ENCODE measurements at regions not wholly inside any gene's neighbourhood (a gene's known extent, or its start where the extent isn't known, plus 50 kb on each side); places are given as distances from the start of the nearest gene placed in this dataset.

DNA sequence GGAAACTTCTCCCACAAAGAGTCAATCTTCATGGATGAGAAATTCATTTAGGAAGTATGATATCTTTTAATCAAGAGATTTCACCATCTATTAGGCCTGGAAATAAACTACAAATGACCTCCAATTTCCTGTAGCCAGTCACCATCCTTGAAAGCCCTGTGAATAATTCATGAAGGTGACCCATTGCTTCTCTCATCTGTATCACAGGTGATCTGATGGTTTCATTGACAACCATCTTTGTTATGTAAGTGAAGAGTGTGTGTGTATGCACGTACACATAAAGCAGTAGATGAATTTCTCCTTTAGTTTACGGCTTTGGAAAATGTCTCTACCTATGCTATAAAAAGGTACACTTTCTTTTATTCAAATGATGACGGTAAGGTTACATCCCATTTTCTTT is 644.1 kb upstream of the KLF4 start:
- Histone ChIP-seq H3K4me3 (no peak overlapping the region), H3K27ac (no peak overlapping the region)
- TF ChIP-seq, protein P1, sequence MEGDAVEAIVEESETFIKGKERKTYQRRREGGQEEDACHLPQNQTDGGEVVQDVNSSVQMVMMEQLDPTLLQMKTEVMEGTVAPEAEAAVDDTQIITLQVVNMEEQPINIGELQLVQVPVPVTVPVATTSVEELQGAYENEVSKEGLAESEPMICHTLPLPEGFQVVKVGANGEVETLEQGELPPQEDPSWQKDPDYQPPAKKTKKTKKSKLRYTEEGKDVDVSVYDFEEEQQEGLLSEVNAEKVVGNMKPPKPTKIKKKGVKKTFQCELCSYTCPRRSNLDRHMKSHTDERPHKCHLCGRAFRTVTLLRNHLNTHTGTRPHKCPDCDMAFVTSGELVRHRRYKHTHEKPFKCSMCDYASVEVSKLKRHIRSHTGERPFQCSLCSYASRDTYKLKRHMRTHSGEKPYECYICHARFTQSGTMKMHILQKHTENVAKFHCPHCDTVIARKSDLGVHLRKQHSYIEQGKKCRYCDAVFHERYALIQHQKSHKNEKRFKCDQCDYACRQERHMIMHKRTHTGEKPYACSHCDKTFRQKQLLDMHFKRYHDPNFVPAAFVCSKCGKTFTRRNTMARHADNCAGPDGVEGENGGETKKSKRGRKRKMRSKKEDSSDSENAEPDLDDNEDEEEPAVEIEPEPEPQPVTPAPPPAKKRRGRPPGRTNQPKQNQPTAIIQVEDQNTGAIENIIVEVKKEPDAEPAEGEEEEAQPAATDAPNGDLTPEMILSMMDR (IDR thresholded peaks at IDR 0.05), result no peak
- DNase-seq (ENCODE audit: low spot score), result no peak

DNA sequence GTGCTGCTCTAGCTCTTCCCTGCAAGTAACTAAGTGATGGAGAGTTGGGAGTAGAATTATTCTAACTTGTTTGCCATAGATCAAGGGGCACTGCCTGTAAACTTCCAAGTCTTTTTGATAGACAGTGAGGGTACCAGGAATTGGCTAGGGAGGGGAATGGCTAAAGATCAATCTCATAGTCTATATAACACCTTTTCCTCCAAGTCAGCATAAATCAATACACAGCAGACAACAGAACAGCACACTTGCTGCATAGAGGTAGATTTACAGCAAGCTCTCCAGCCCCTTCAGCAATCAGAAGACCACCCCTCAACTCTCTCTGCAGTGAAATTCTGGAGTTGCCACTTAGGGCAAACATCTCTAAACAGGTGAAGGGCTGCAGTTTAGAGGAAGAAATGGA is 643.5 kb upstream of the KLF4 start:
- TF ChIP-seq, protein P1 (IDR thresholded peaks at IDR 0.05), result no peak
- Histone ChIP-seq H3K27ac (no peak overlapping the region), H3K4me3 (no peak overlapping the region)
- DNase-seq (ENCODE audit: low spot score), result no peak

DNA sequence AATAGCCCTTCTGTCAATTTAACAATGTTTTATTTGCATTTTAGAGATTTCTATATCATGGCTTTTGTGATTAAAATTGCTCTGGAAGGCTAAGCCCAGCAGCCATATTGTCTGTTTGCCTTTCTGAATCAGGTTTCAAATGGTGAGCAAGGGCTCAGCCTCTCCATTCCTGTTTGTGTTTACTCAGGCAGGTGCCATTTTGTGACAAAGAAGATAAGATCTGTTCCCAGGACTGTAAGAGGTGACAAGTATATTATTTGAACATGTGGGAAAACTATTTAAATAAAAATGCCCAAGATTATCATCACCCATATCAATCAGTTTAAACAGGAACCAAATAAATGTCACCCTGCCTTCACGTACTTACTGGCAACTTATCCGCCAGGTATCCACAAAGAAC is 641.3 kb upstream of the KLF4 start:
- no peak overlapping the region for H3K27ac ChIP-seq
- TF ChIP-seq, protein P1 (IDR thresholded peaks at IDR 0.05), result no peak
- no peak overlapping the region for H3K4me3 ChIP-seq
- no peak for DNase-seq (ENCODE audit: low spot score)

DNA sequence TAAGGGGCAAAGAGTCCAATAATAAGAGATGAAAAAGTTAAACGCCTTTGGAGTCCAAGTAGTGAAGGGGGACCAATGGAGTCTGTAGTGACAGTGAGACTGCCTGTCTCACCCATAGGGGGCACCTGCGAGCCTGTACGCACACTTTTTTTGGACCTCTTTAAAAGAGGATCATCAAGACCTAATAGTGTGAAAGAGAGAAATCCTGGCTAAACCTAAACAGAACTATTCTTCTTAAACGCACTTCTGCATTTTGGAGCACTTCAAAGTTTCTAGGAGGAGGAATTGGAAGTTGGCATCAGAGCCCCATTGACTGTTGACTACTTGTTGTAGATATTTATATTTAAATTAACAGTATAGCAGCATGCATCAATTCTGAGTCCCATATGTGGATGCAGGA is 636.1 kb upstream of the KLF4 start:
- no peak for DNase-seq (ENCODE audit: low spot score)
- H3K4me3 ChIP-seq, result no peak overlapping the region
- H3K27ac ChIP-seq, result no peak overlapping the region
- TF ChIP-seq, protein P1 (IDR thresholded peaks at IDR 0.05), result no peak

DNA sequence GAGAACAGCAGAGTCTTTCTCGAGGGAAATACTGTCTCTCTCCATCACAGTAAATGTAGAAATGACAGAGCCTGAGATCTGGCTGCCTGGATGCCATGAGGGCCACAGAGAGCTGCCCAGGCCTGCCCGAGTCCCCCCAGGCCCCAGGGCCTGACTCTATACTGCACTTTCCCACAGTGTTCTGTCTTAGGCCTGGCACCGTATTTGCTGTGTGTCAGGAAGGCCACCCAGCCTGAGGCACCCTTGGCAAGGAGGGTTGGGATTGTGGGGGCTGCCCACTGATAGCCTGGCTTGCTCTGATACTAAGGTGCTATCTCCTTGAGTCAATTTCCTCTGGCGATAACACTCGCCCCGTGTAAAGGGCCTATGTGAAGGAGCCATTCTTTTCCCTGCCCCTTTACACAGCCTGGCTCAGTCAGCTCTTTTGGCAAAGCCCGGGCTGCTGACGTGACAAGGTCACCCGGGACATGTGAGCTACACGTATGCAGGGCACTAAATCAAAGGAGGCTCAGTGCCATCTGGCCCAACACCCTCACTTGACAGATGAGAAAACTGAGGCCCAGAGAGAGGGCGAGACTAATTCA is 630.1 kb upstream of the KLF4 start:
- TF ChIP-seq, protein P1 (IDR thresholded peaks at IDR 0.05), result no peak
- Histone ChIP-seq H3K4me3 (no peak overlapping the region), H3K27ac (no peak overlapping the region)
- DNase-seq (ENCODE audit: low spot score), result no peak

DNA sequence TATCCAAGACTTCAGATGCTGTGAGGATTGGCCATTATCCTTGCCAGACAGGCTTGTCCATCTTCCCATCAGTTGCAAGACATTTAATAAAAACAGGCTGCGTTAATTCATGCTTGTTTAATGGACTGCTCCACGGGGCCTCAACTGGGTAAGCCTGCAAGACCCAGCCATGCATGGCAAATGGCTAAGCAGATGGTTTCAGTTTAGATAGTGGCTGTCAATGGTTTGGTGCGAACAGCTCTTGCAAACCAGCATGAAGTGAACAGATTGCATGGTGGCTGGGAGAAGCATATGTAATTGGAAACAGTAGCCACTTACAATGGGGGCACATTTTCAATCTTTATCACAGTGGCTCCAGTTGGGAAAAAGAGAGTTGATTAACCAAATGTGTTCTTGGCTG is 628.2 kb upstream of the KLF4 start:
- no peak for DNase-seq (ENCODE audit: low spot score)
- H3K4me3 ChIP-seq, result no peak overlapping the region
- TF ChIP-seq, protein P1 (IDR thresholded peaks at IDR 0.05), result no peak
- no peak overlapping the region for H3K27ac ChIP-seq

DNA sequence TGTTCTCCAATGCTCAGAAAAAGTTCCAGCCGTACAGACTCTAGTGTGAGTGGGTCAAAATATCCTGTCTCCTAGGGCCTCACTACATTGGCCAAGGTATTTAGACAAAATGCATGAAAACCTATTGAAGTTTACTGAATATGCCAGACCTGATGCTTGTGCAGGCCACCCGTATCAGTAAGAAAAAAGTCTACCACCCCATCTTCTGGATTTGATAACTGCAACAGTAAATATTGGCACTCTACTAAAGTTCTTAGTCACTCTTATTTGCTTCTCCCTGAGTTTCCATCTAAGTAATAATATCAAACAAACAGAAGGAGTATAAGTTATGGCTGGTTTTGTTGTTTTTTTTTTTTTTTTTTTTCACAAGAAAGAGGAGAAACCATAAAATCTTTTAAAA is 627.7 kb upstream of the KLF4 start:
- TF ChIP-seq, protein P1 (IDR thresholded peaks at IDR 0.05), result no peak
- no peak overlapping the region for H3K27ac ChIP-seq
- no peak overlapping the region for H3K4me3 ChIP-seq
- no peak for DNase-seq (ENCODE audit: low spot score)
